Calu3 (cell line): ENCODE measurements at regions not wholly inside any gene's neighbourhood (a gene's known extent, or its start where the extent isn't known, plus 50 kb on each side); places are given as distances from the start of the nearest gene placed in this dataset.
"Not testable (repeated sequence)": the region's sequence is repeated elsewhere in the genome, so short reads cannot be mapped to it uniquely, and the experiment has no call there.

ENCODE experiments used
- BruUV-seq: library from RNA; stranded (reverse); fragments of 400-500 nt; replicated peaks from 2 replicates; lab custom pipeline; 2021; lab: Mats Ljungman, UMichigan
- CTCF ChIA-PET: fragments of 300-600 bp; sonication (Branson Sonifier 250); formaldehyde crosslinking; loops from one replicate; lab custom pipeline; 2022; ENCODE audit warnings: antibody characterized with exemption; lab: Charles Lee
- DNase-seq: peaks from one replicate; pipeline ENCODE4 v3.0.0; 2022
- H3K27ac Mint-ChIP-seq: one replicate; pipeline ENCODE4 v1.8.0; 2022; ENCODE audit warnings: mixed read lengths; ENCODE audit not compliant: unreplicated experiment
- H3K27me3 Mint-ChIP-seq: one replicate; pipeline ENCODE4 v1.8.0; 2022; ENCODE audit warnings: mixed read lengths; ENCODE audit not compliant: unreplicated experiment
- H3K36me3 Mint-ChIP-seq: one replicate; pipeline ENCODE4 v1.8.0; 2022; ENCODE audit warnings: mild to moderate bottlenecking, moderate library complexity, mixed read lengths; ENCODE audit not compliant: insufficient read depth, unreplicated experiment
- H3K4me1 Mint-ChIP-seq: one replicate; pipeline ENCODE4 v1.8.0; 2022; ENCODE audit warnings: mild to moderate bottlenecking, low read depth, mixed read lengths; ENCODE audit not compliant: unreplicated experiment
- H3K4me3 Mint-ChIP-seq: one replicate; pipeline ENCODE4 v1.8.0; 2022; ENCODE audit warnings: mild to moderate bottlenecking, low read depth, moderate library complexity, mixed read lengths; ENCODE audit not compliant: unreplicated experiment
- H3K9me3 Mint-ChIP-seq: one replicate; pipeline ENCODE4 v1.8.0; 2022; ENCODE audit warnings: low read depth, mixed read lengths; ENCODE audit not compliant: unreplicated experiment
- CTCF ChIP-seq: fragments of 200-600 bp; IDR thresholded peaks from one replicate; pipeline ENCODE4 v1.8.0; 2022; ENCODE audit warnings: antibody characterized with exemption; ENCODE audit not compliant: unreplicated experiment
- intact Hi-C: fragments of 100-400 bp; cut with micrococcal nuclease; formaldehyde crosslinking; loops from one replicate; pipeline ENCODE4 v1.10.0; 2022; ENCODE audit not compliant: unreplicated experiment

- intact Hi-C loops, result no loop called here
- no peak for DNase-seq
- CTCF ChIA-PET, result no interaction called here
- BruUV-seq, result no TSS peak
- peaks cover 3% of the 10 kb centered on the region for H3K36me3 Mint-ChIP-seq
- H3K27me3 Mint-ChIP-seq, result no peaks in the 10 kb centered on the region
- no peak for TF ChIP-seq CTCF
- H3K4me1 Mint-ChIP-seq, result no peaks in the 10 kb centered on the region
- no peak overlapping the region for H3K4me3 Mint-ChIP-seq
- peaks cover 15% of the 10 kb centered on the region for H3K9me3 Mint-ChIP-seq
- no peak overlapping the region for H3K27ac Mint-ChIP-seq
These were observed 100.7 kb downstream of the DRD1 start for GRCh38 chr5:175343308-175343707.

- H3K4me3 Mint-ChIP-seq, result no peak overlapping the region
- no peaks in the 10 kb centered on the region for H3K4me1 Mint-ChIP-seq
- H3K27ac Mint-ChIP-seq, result no peak overlapping the region
- intact Hi-C loops, result no loop called here
- peaks cover 17% of the 10 kb centered on the region for H3K9me3 Mint-ChIP-seq
- no peak for DNase-seq
- CTCF ChIA-PET, result no interaction called here
- no TSS peak for BruUV-seq
- TF ChIP-seq CTCF, result no peak
- H3K36me3 Mint-ChIP-seq, result no peaks in the 10 kb centered on the region
- no peaks in the 10 kb centered on the region for H3K27me3 Mint-ChIP-seq
These were observed 103.8 kb downstream of the DRD1 start for GRCh38 chr5:175340180-175340579.

- no TSS peak for BruUV-seq
- Mint-ChIP-seq H3K27me3 (no peaks in the 10 kb centered on the region), H3K36me3 (no peaks in the 10 kb centered on the region), H3K4me1 (no peaks in the 10 kb centered on the region), H3K9me3 (peaks cover 13% of the 10 kb centered on the region), H3K4me3 (no peak overlapping the region), H3K27ac (no peak overlapping the region)
- no peak for TF ChIP-seq CTCF
- CTCF ChIA-PET, result no interaction called here
- intact Hi-C loops, result no loop called here
- no peak for DNase-seq
These were observed 106.3 kb downstream of the DRD1 start for GRCh38 chr5:175337680-175338079.

DNA sequence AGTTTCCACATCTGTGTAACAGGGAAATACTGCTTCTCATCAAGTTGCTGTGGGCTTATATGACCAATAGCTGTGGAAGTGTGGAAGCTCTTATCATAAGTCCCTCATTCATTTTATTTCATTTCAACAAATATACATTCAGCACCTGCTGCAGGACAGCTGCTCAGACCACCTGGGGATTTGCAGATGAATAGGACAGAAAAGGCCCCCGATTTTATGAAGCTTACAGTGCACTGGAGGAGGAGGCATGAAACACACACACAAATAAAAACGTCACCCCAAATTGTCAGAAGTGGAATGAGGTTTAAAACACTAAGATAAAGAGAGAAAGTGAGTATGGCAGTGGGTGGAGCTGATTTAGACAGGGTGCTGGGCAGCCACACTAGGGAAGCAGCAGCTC, 107.2 kb downstream of the DRD1 start:
- Mint-ChIP-seq H3K27me3 (no peaks in the 10 kb centered on the region), H3K4me1 (no peaks in the 10 kb centered on the region), H3K36me3 (no peaks in the 10 kb centered on the region), H3K27ac (no peak overlapping the region), H3K9me3 (peaks cover 13% of the 10 kb centered on the region), H3K4me3 (no peak overlapping the region)
- intact Hi-C loops, result no loop called here
- BruUV-seq, result no TSS peak
- CTCF ChIA-PET, result interaction anchor here (0.6 kb wide), 1 partner anchor 1566 kb away, joined by 6 read pairs; no protein-coding TSS in a partner anchor
- no peak for DNase-seq
- TF ChIP-seq CTCF, result no peak

DNA sequence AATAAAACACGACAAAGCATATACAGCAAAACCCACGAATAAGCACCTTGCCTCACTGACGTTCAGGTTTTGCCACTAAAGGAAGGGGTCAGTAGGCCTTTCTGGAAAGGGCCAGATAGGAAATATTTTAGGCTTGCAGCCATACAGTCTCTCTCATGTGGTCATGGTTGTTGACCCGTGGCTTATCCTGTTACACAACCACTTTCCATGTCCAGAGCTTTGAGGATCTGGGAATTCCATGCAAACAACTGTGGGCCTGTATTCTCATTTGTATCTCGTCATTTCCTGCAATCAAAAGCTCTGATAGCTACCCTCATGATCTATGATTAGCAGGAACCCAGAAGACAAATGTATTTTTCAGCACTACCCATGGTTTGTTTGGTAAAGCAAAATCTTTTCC, 108.3 kb downstream of the DRD1 start:
- H3K27ac Mint-ChIP-seq, result no peak overlapping the region
- H3K36me3 Mint-ChIP-seq, result no peaks in the 10 kb centered on the region
- BruUV-seq, result no TSS peak
- H3K4me3 Mint-ChIP-seq, result no peak overlapping the region
- H3K4me1 Mint-ChIP-seq, result no peaks in the 10 kb centered on the region
- no peak for DNase-seq
- intact Hi-C loops, result no loop called here
- H3K27me3 Mint-ChIP-seq, result no peaks in the 10 kb centered on the region
- CTCF ChIA-PET, result no interaction called here
- peaks cover 18% of the 10 kb centered on the region for H3K9me3 Mint-ChIP-seq
- no peak for TF ChIP-seq CTCF

GRCh38 chr5:175331173-175332036, 112.6 kb downstream of the DRD1 start:
- H3K4me1 Mint-ChIP-seq, DNase-seq, intact Hi-C loops, H3K36me3 Mint-ChIP-seq, CTCF ChIA-PET, H3K4me3 Mint-ChIP-seq, BruUV-seq, H3K27me3 Mint-ChIP-seq, H3K27ac Mint-ChIP-seq: not testable (repeated sequence)
- peaks cover 14% of the 10 kb centered on the region for H3K9me3 Mint-ChIP-seq
